Muscle layer of colon (tissue), 2 donors: ENCODE measurements at regions not wholly inside any gene's neighbourhood (a gene's known extent, or its start where the extent isn't known, plus 50 kb on each side); places are given as distances from the start of the nearest gene placed in this dataset.

ENCODE experiments used
- H3K27ac ChIP-seq: one replicate; pipeline ENCODE4 v1.7.0; 2013; ENCODE audit warnings: low read depth, mild to moderate bottlenecking, low read length, moderate library complexity
- H3K27me3 ChIP-seq, 2 donors: one replicate each; pipeline ENCODE4 v1.7.0; 2013; ENCODE audit warnings: low read length in 2 of 2, mild to moderate bottlenecking in 2 of 2; ENCODE audit not compliant: insufficient read depth in 2 of 2, control insufficient read depth in 1 of 2
- H3K36me3 ChIP-seq: one replicate; pipeline ENCODE4 v1.7.0; 2013; ENCODE audit warnings: mild to moderate bottlenecking, low read length; ENCODE audit not compliant: insufficient read depth
- H3K4me1 ChIP-seq: one replicate; pipeline ENCODE4 v1.7.0; 2013; ENCODE audit warnings: mild to moderate bottlenecking, low read length; ENCODE audit not compliant: insufficient read depth
- H3K4me3 ChIP-seq, 2 donors: one replicate each; pipeline ENCODE4 v1.7.0; 2013; ENCODE audit warnings: low read length in 2 of 2, low read depth in 1 of 2, mild to moderate bottlenecking in 1 of 2, moderate library complexity in 1 of 2
- H3K9ac ChIP-seq: one replicate; pipeline ENCODE4 v1.7.0; 2013; ENCODE audit warnings: low read length
- H3K9me3 ChIP-seq: one replicate; pipeline ENCODE4 v1.7.0; 2013; ENCODE audit warnings: mild to moderate bottlenecking, low read length
- donor health status: abdominal sarcoma.
- donor health status: Adenocarcinoma of cecum.

DNA sequence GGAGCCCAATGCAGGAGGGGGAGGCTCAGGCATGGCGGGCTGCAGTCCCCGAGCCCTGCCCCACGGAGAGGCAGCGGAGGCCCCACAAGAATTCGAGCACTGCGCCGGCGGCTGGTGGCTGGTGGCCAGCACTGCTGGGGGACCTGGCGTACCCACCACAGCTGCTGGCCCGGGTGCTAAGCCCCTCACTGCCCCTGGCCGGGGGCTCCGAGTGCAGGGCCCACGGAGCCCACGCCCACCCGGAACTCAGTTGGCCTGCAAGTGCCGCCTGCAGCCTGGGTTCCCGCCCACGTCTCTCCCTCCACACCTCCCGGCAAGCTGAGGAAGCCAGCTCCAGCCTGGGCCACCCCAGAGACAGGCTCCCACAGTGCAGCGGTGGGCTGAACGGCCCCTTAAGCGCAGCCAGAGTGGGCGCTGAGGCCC is 780.3 kb downstream of the DTWD2 start:
- no peak overlapping the region for H3K9ac ChIP-seq
- H3K4me3 ChIP-seq, result no peak overlapping the region
- H3K9me3 ChIP-seq, result no peaks in the 10 kb centered on the region
- H3K36me3 ChIP-seq, result no peaks in the 10 kb centered on the region
- no peaks in the 10 kb centered on the region for H3K4me1 ChIP-seq
- H3K27me3 ChIP-seq, result no peaks in the 10 kb centered on the region
- no peak overlapping the region for H3K27ac ChIP-seq

DNA sequence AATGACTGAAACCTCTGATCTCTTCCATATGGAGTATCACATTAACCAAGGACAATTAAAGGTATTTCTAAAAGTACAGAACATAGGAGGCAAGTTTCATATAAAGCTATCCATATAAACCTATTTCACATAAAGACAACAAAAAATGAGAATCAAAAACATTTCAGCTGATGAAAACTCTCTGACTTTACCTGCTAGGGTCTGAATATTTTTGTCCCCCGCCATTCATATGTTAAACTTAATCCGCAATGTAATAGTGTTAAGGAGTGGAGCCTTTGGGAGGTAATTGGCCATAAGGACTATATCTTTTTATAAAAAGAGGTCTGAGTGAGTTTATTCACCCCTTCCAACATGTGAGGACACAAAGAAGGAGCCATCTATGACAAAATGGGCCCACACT is 788.5 kb downstream of the DTWD2 start:
- no peaks in the 10 kb centered on the region for H3K36me3 ChIP-seq
- no peaks in the 10 kb centered on the region for H3K4me1 ChIP-seq
- H3K4me3 ChIP-seq, result no peak overlapping the region
- H3K9ac ChIP-seq, result no peak overlapping the region
- no peaks in the 10 kb centered on the region for H3K27me3 ChIP-seq
- no peak overlapping the region for H3K27ac ChIP-seq
- no peaks in the 10 kb centered on the region for H3K9me3 ChIP-seq

DNA sequence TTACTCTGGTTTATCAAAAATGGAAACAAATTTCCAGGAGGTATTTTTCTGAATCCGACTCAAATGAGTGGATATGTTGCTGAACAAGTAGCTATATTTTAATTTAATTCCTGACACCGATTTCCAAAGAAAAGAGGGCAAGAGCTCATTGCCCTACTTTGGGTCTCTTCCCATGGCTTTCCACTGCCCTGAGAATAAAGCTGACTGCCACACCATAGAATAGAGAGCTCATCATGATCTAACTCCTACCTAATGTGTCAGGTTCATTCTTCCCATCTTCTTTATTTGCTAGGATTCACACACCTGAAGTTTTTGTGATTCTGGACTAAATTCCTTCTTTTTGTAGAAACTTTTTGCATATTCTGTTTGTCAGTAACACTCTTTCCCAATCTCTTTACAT is 792.1 kb downstream of the DTWD2 start:
- no peaks in the 10 kb centered on the region for H3K27me3 ChIP-seq
- no peaks in the 10 kb centered on the region for H3K4me1 ChIP-seq
- H3K27ac ChIP-seq, result no peak overlapping the region
- H3K36me3 ChIP-seq, result no peaks in the 10 kb centered on the region
- H3K9me3 ChIP-seq, result no peaks in the 10 kb centered on the region
- H3K9ac ChIP-seq, result no peak overlapping the region
- H3K4me3 ChIP-seq, result no peak overlapping the region

DNA sequence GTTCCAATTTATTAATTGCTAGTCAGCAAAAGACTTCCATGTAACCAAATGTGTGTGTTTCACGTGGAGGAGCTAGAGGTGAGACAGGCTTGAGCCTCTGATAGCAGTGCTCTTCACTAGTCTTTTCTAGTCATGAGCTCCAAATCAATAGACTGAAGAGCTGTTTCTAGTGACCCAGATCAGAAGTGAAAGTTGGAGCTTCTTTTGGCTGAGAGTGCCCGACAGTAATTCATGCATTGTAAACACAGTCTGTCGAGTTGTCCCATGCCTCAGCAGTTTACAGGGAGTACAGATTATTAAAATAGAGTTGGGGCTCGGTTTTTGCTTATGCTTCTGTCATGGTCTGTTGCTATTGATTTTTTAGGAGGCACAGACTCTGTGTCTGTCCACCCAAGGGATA is 793.1 kb downstream of the DTWD2 start:
- no peaks in the 10 kb centered on the region for H3K27me3 ChIP-seq
- H3K9me3 ChIP-seq, result no peaks in the 10 kb centered on the region
- H3K9ac ChIP-seq, result no peak overlapping the region
- no peaks in the 10 kb centered on the region for H3K4me1 ChIP-seq
- no peaks in the 10 kb centered on the region for H3K36me3 ChIP-seq
- no peak overlapping the region for H3K4me3 ChIP-seq
- H3K27ac ChIP-seq, result no peak overlapping the region

DNA sequence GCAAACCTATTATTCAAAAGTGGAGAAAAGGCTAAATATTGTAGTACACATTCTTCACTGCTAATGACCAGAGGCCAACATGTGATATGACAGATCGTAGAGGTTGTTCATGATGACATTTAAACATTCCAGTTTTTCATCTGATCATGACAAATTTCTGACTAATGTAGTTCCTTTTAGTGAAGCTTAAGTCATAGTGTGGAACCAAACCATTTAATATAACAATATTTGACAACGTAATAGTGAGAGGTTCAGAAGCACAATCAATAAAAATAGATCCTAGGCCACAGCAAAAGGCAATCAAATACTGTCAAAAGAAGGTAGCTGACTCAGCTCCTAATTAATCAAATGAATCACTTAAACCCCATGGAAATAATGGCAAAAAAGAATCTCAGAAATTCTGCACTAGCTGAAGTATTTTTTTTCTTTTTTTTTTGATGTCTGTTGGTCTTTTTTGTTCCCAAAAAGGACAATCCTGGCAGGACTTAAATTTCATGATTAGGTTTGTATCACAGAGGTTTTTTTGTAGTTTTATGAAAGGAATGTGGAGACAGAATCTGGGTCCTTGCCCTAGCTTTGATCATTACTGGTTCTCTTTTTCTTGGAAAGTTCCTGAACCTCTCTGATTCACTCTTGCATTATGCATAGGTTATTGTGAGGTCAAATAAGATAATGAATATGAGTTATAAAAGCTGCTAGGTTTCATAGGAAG is 795.0 kb downstream of the DTWD2 start:
- no peak overlapping the region for H3K27ac ChIP-seq
- H3K9me3 ChIP-seq, result no peaks in the 10 kb centered on the region
- H3K4me3 ChIP-seq, result no peak overlapping the region
- H3K4me1 ChIP-seq, result no peaks in the 10 kb centered on the region
- H3K9ac ChIP-seq, result no peak overlapping the region
- no peaks in the 10 kb centered on the region for H3K27me3 ChIP-seq
- no peaks in the 10 kb centered on the region for H3K36me3 ChIP-seq

DNA sequence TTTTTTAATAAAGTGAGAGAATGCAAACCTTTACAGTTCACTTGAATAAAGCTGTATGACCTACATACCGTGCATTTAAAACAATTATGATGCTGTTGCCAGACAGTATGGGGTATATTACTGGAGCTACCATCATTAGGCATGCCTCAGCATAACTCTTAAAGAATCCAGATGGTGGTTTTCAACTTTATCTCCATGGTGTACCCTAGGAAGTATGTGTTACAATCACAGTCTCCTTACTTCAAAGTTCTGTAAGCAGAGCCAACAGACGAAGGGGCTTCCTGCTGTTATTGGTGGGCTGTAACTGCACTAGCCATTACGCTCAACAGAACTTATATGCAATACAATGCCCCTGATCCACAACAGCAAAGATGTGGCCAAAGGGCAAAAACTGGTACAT is 803.3 kb downstream of the DTWD2 start:
- H3K9me3 ChIP-seq, result no peaks in the 10 kb centered on the region
- no peak overlapping the region for H3K9ac ChIP-seq
- no peaks in the 10 kb centered on the region for H3K36me3 ChIP-seq
- no peak overlapping the region for H3K4me3 ChIP-seq
- H3K27me3 ChIP-seq, result no peaks in the 10 kb centered on the region
- H3K27ac ChIP-seq, result no peak overlapping the region
- no peaks in the 10 kb centered on the region for H3K4me1 ChIP-seq

DNA sequence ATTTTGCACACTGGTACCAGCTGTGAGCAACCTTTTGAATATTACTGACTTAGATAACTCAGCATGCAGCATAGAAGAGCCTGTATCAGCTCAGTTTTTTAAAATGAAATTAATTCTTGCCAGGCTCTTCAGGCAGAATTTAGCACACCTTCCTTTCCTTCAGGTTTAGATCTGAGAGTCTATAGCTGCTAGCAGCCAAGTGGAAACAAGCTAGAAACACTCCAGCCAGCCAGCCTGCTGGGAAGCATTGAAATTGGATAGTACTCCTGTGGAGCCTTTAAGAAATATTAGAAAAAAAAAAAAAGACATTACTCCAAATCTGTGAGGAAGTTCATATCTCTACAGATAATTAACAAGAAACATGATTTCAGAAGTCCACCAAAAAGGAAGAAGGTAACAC is 812.2 kb downstream of the DTWD2 start:
- H3K36me3 ChIP-seq, result no peaks in the 10 kb centered on the region

DNA sequence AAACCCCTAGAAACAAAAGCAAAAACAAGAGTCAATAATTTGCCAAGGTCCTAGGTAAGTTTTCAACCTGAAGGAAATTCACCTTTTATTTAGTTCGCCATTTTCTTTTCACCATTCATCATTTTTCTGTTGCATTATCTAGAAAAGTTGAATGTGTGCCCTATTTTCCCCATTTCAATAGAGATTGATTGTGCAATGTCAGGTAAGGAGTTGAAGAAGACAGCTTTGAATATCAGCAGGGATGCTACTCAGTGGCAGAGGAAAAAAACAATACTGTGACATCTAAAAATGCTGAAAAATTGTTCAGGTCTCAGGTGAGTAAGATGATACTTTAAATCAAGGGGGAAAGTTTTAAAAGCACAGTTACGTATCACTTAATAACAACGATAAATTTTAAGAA is 813.7 kb downstream of the DTWD2 start:
- H3K9ac ChIP-seq, result no peak overlapping the region
- H3K27ac ChIP-seq, result no peak overlapping the region
- H3K36me3 ChIP-seq, result no peaks in the 10 kb centered on the region
- H3K4me3 ChIP-seq, result no peak overlapping the region
- no peaks in the 10 kb centered on the region for H3K4me1 ChIP-seq
- no peaks in the 10 kb centered on the region for H3K9me3 ChIP-seq
- no peaks in the 10 kb centered on the region for H3K27me3 ChIP-seq

More for the DNA sequence above, 812.2 kb downstream of the DTWD2 start:
- H3K9me3 ChIP-seq, result no peaks in the 10 kb centered on the region
- no peak overlapping the region for H3K9ac ChIP-seq
- no peak overlapping the region for H3K27ac ChIP-seq
- H3K4me1 ChIP-seq, result no peaks in the 10 kb centered on the region
- no peaks in the 10 kb centered on the region for H3K27me3 ChIP-seq
- no peak overlapping the region for H3K4me3 ChIP-seq

DNA sequence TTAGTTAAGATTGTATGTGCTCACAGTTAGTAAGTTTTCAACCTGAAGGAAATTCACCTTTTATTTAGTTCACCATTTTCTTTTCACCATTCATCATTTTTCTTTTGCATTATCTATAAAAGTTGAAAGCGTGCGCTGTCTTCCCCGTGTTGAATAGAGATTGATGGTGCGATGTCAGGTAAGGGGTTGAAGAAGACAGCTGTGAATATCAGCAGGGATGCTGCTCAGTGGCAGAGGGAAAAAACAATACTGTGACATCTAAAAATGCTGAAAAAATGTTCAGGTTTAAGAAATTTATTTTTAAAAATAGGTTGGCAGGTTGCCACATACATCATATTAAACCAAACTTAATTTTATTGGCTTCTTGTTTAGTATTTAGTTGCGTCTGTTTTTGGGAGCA is 815.0 kb downstream of the DTWD2 start:
- H3K27ac ChIP-seq, result no peak overlapping the region
- H3K27me3 ChIP-seq, result no peaks in the 10 kb centered on the region
- no peak overlapping the region for H3K9ac ChIP-seq
- H3K4me3 ChIP-seq, result no peak overlapping the region
- H3K4me1 ChIP-seq, result no peaks in the 10 kb centered on the region
- no peaks in the 10 kb centered on the region for H3K9me3 ChIP-seq
- H3K36me3 ChIP-seq, result no peaks in the 10 kb centered on the region

DNA sequence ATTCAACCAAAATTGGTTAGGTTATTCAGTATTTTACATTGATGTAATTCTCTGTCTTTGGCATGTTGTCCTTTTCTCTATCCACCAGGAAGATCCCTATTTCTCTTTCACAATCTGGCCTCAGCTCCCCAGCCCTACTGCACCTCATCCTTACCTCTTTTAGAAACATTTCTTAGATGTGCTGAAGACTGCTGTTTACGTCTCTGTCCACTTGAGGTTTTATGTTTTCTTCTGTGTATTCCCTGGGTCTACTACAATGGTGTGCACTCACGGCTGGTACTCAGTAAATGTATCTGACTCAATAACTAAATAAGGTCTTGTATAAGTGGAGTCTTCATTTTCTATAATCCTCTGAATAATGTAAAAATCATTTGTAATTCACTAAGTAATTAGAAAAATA is 822.7 kb downstream of the DTWD2 start:
- Histone ChIP-seq H3K27ac (no peak overlapping the region), H3K4me1 (peaks cover 4% of the 10 kb centered on the region), H3K9me3 (no peaks in the 10 kb centered on the region), H3K9ac (no peak overlapping the region), H3K36me3 (no peaks in the 10 kb centered on the region), H3K4me3 (no peak overlapping the region), H3K27me3 (no peaks in the 10 kb centered on the region)

DNA sequence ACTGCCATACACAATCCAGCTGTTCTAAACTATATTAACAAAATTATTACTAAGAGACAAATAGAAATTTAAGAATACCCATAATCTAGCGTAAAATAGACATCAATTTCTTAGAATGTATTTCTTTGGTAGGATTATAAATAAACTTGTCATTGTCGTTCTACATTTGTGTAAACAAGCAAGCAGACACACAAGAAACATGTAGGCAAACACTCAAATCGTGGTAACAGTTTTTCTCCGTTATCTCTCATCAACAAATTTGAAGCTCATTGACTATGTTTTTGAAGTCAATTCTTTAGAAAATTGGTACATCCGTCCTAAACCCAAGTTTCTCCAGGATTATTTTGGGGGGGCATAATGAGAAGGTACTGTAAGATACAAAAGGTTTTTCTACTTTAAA is 832.2 kb downstream of the DTWD2 start:
- Histone ChIP-seq H3K9me3 (no peaks in the 10 kb centered on the region), H3K36me3 (no peaks in the 10 kb centered on the region), H3K27me3 (no peaks in the 10 kb centered on the region), H3K9ac (no peak overlapping the region), H3K27ac (no peak overlapping the region), H3K4me1 (no peaks in the 10 kb centered on the region), H3K4me3 (no peak overlapping the region)

DNA sequence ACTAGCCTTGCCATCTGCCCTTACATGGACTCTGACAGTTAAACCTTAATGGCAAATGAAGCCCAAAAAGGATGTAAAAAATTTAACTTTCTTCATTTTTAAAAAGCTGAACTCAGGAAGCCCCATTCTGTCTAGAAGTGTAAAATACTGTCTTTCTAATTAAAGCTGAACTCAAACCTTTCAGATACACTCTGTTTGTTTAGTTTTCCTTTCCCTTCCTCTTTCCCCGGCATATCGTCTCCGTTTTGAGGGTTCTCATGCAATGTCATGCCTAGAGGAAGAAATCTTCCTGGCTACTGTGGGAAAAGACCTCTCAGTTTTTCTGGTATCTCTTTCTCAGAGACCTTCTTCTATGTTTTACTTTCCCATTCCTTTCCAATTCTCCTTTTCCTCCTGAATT is 841.5 kb downstream of the DTWD2 start:
- H3K36me3 ChIP-seq, result no peaks in the 10 kb centered on the region
- no peaks in the 10 kb centered on the region for H3K4me1 ChIP-seq
- no peak overlapping the region for H3K9ac ChIP-seq
- H3K27me3 ChIP-seq, result no peaks in the 10 kb centered on the region
- no peak overlapping the region for H3K27ac ChIP-seq
- no peak overlapping the region for H3K4me3 ChIP-seq
- H3K9me3 ChIP-seq, result no peaks in the 10 kb centered on the region
